A549 (cell line): ENCODE measurements at regions not wholly inside any gene's neighbourhood (a gene's known extent, or its start where the extent isn't known, plus 50 kb on each side); places are given as distances from the start of the nearest gene placed in this dataset.

Source experiments
- ATAC-seq, 2 experiments: fragments of 200-7000 bp in 1 of 2; fragments of >200 bp in 1 of 2; cut with Nextera tagmentation in 1 of 2; cut with Tn5 transposase in 1 of 2; 3 replicates each; pipeline versions ENCODE4 v1.8.0 to v1.9.1; 2018 to 2020; ENCODE audit warnings: mild to moderate bottlenecking in 1 of 2, moderate library complexity in 1 of 2
- CTCF ChIA-PET: fragments of 300-600 bp; sonication (Branson Sonifier 250); formaldehyde crosslinking; extraction: SDS; loops from one replicate; lab custom pipeline; 2021; ENCODE audit warnings: antibody characterized with exemption, inconsistent platforms; lab: Yijun Ruan, JAX
- POLR2A ChIA-PET: fragments of 350-600 bp; formaldehyde crosslinking; extraction: SDS; loops from one replicate; lab custom pipeline; 2021; ENCODE audit warnings: antibody characterized with exemption, inconsistent platforms; lab: Yijun Ruan, JAX
- DNase-seq, 2 experiments: peaks; one replicate each; pipeline versions ENCODE4 v3.0.0 to v3.0.0-alpha.2; 2011 to 2016; ENCODE audit warnings: low read depth in 1 of 2, low spot score in 1 of 2
- FAIRE-seq: peaks from 2 replicates; lab custom pipeline; 2011; peaks lifted over from hg19 to GRCh38; lab: Jason Lieb, UNC
- H3K27ac ChIP-seq, 2 experiments: fragments of >200 bp; sonication (Bioruptor Twin); formaldehyde crosslinking; 3 replicates each; pipeline ENCODE4 v1.5.1; 2016 to 2017
- H3K4me1 ChIP-seq: fragments of >200 bp; sonication (Bioruptor Twin); formaldehyde crosslinking; 3 replicates; pipeline ENCODE4 v1.6.1; 2016
- H3K4me2 ChIP-seq: fragments of >200 bp; sonication (Bioruptor Twin); formaldehyde crosslinking; 3 replicates; pipeline ENCODE4 v1.6.1; 2016
- H3K4me3 ChIP-seq: fragments of >200 bp; sonication (Bioruptor Twin); formaldehyde crosslinking; 3 replicates; pipeline ENCODE4 v1.5.1; 2016
- H3K9me3 ChIP-seq: fragments of >200 bp; sonication (Bioruptor Twin); formaldehyde crosslinking; 3 replicates; pipeline ENCODE4 v1.6.1; 2016
- CHD2 ChIP-seq: fragments of 150-350 bp; IDR thresholded peaks from 2 replicates; pipeline ENCODE4 v1.6.1; 2014; ENCODE audit warnings: low read length; ENCODE audit not compliant: partially characterized antibody
- EHF ChIP-seq: fragments of 250-450 bp; sonication (Bioruptor Pico); IDR thresholded peaks from 2 replicates; pipeline ENCODE4 v1.5.0; 2020; ENCODE audit warnings: mild to moderate bottlenecking
- FOXS1 ChIP-seq: fragments of 250-450 bp; sonication (Bioruptor Pico); IDR thresholded peaks from 2 replicates; pipeline ENCODE4 v1.5.0; 2020; ENCODE audit warnings: mild to moderate bottlenecking, moderate library complexity
- GATA3 ChIP-seq: IDR thresholded peaks from 2 replicates; pipeline ENCODE4 v1.6.1; 2012; ENCODE audit warnings: borderline replicate concordance
- HOXA7 ChIP-seq: fragments of 250-450 bp; sonication (Bioruptor Pico); IDR thresholded peaks from 2 replicates; pipeline ENCODE4 v1.5.0; 2020; ENCODE audit warnings: mild to moderate bottlenecking, moderate library complexity
- HOXB5 ChIP-seq: fragments of 250-450 bp; sonication (Bioruptor Pico); IDR thresholded peaks from 2 replicates; pipeline ENCODE4 v1.5.0; 2020; ENCODE audit warnings: mild to moderate bottlenecking, moderate library complexity
- KDM1A ChIP-seq: fragments of 200-600 bp; sonication (generic); IDR thresholded peaks from 2 replicates; pipeline ENCODE4 v1.6.1; 2016; ENCODE audit warnings: low read depth, mild to moderate bottlenecking
- KDM5A ChIP-seq: fragments of 200-600 bp; sonication (generic); IDR thresholded peaks from 2 replicates; pipeline ENCODE4 v1.6.1; 2016; ENCODE audit warnings: antibody characterized with exemption, mild to moderate bottlenecking
- MAFK ChIP-seq: fragments of 450-650 bp; IDR thresholded peaks from 2 replicates; pipeline ENCODE4 v1.6.1; 2014; ENCODE audit not compliant: partially characterized antibody
- MYC ChIP-seq: IDR thresholded peaks from 2 replicates; pipeline ENCODE4 v1.6.1; 2012; ENCODE audit warnings: mild to moderate bottlenecking, inconsistent platforms, low read length, improper control_type of control experiment, borderline replicate concordance
- NFE2L2 ChIP-seq: fragments of 150-350 bp; conservative IDR thresholded peaks from 2 replicates; pipeline ENCODE4 v1.6.1; 2014; ENCODE audit warnings: low read length
- POLR2AphosphoS2 ChIP-seq: conservative IDR thresholded peaks from 2 replicates; pipeline ENCODE4 v1.6.1; 2012; ENCODE audit warnings: low read length, improper control_type of control experiment, inconsistent platforms
- RAD21 ChIP-seq, 2 experiments: fragments of >200 bp in 1 of 2; sonication (Bioruptor Twin) in 1 of 2; formaldehyde crosslinking in 1 of 2; IDR thresholded peaks in 1 of 2; conservative IDR thresholded peaks in 1 of 2; 2 replicates in 1 of 2; 3 replicates in 1 of 2; pipeline ENCODE4 v1.6.1; 2012 to 2018; ENCODE audit warnings: inconsistent platforms in 1 of 2
- RARB ChIP-seq: fragments of 250-450 bp; sonication (Bioruptor Pico); IDR thresholded peaks from 2 replicates; pipeline ENCODE4 v1.8.0; 2021; ENCODE audit warnings: mild to moderate bottlenecking, moderate library complexity
- RFX5 ChIP-seq: fragments of 450-650 bp; IDR thresholded peaks from 2 replicates; pipeline ENCODE4 v1.7.1; 2014; ENCODE audit warnings: antibody characterized with exemption, mild to moderate bottlenecking, moderate library complexity
- ZNF302 ChIP-seq: fragments of 250-450 bp; sonication (Bioruptor Pico); IDR thresholded peaks from 2 replicates; pipeline ENCODE4 v1.9.0; 2021; ENCODE audit warnings: inconsistent platforms, mild to moderate bottlenecking, moderate library complexity
- ZSCAN20 ChIP-seq: fragments of 250-450 bp; sonication (Bioruptor Pico); IDR thresholded peaks from 2 replicates; pipeline ENCODE4 v1.8.0; 2022; ENCODE audit warnings: mild to moderate bottlenecking, moderate library complexity
- whole genome bisulfite sequencing: methylation state at CpG from one replicate; pipeline ENCODE4 v1.1.6; 2017; ENCODE audit errors: missing lambda C conversion rate; 5-methylcytosine and 5-hydroxymethylcytosine counted together
- TF ChIP-seq, protein P1 (sequence below): fragments of 250-450 bp; sonication (Bioruptor Pico); IDR thresholded peaks from 2 replicates; pipeline ENCODE4 v1.5.0; 2021; ENCODE audit warnings: mild to moderate bottlenecking, moderate library complexity, borderline replicate concordance
- TF ChIP-seq, protein P2 (sequence below): fragments of >200 bp; sonication (Bioruptor Twin); formaldehyde crosslinking; IDR thresholded peaks from 3 replicates; pipeline ENCODE4 v1.6.1; 2016
- TF ChIP-seq, protein P3 (sequence below): IDR thresholded peaks from 2 replicates; pipeline ENCODE4 v1.6.1; 2012
- TF ChIP-seq, protein P4 (sequence below): fragments of >200 bp; sonication (Bioruptor Twin); formaldehyde crosslinking; IDR thresholded peaks from 3 replicates; pipeline ENCODE4 v1.5.1; 2016
- TF ChIP-seq, protein P5 (sequence below): IDR thresholded peaks from 2 replicates; pipeline ENCODE4 v1.6.1; 2012; ENCODE audit warnings: low read depth, borderline replicate concordance

DNA sequence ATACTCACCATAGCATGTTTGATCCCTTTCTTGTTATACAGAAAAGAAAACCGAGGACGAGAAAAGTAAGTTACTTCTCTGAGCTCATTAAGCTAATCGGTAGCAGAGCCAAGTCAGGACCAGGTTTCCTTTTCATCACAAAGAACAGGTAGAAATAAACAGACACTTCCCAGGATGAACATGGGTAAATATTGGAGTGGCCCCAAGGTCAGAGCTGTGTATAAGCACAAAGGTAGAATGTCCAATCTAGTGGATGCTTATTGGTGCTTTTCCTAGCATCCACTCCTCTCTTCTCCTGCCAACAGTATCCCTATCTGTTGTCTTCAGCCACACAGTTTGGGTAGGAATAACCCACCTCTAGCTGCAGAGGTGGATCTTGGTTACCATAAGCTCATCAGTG, 52.8 kb upstream of the THUMPD3 start:
- DNase-seq = no peak
- CTCF ChIA-PET = interaction anchor here (0.9 to 3.2 kb wide), 3 partner anchors 17 to 322 kb away, joined by 3 to 10 read pairs (median 6); no protein-coding TSS in a partner anchor
- H3K27ac ChIP-seq = no peak overlapping the region
- no peak overlapping the region for H3K4me2 ChIP-seq
- FAIRE-seq = no peak
- TF ChIP-seq, protein P1, sequence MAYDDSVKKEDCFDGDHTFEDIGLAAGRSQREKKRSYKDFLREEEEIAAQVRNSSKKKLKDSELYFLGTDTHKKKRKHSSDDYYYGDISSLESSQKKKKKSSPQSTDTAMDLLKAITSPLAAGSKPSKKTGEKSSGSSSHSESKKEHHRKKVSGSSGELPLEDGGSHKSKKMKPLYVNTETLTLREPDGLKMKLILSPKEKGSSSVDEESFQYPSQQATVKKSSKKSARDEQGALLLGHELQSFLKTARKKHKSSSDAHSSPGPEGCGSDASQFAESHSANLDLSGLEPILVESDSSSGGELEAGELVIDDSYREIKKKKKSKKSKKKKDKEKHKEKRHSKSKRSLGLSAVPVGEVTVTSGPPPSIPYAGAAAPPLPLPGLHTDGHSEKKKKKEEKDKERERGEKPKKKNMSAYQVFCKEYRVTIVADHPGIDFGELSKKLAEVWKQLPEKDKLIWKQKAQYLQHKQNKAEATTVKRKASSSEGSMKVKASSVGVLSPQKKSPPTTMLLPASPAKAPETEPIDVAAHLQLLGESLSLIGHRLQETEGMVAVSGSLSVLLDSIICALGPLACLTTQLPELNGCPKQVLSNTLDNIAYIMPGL (CRISPR knock-in tag) = no peak
- TF ChIP-seq KDM1A = no peak
- TF ChIP-seq, protein P2, sequence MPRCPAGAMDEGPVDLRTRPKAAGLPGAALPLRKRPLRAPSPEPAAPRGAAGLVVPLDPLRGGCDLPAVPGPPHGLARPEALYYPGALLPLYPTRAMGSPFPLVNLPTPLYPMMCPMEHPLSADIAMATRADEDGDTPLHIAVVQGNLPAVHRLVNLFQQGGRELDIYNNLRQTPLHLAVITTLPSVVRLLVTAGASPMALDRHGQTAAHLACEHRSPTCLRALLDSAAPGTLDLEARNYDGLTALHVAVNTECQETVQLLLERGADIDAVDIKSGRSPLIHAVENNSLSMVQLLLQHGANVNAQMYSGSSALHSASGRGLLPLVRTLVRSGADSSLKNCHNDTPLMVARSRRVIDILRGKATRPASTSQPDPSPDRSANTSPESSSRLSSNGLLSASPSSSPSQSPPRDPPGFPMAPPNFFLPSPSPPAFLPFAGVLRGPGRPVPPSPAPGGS = no peak
- TF ChIP-seq HOXB5 (CRISPR knock-in tag) = no peak
- TF ChIP-seq RAD21 (conservative IDR thresholded peaks at IDR 0.05 in 1 of 2, IDR thresholded peaks at IDR 0.05 in 1 of 2) = no peak
- TF ChIP-seq, protein P3, sequence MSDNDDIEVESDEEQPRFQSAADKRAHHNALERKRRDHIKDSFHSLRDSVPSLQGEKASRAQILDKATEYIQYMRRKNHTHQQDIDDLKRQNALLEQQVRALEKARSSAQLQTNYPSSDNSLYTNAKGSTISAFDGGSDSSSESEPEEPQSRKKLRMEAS = no peak
- no peak for TF ChIP-seq FOXS1 (CRISPR knock-in tag)
- TF ChIP-seq RFX5 = no peak
- no peak for TF ChIP-seq ZNF302 (CRISPR knock-in tag)
- no peak for TF ChIP-seq POLR2AphosphoS2
- no peak for TF ChIP-seq KDM5A
- no peak for TF ChIP-seq HOXA7
- TF ChIP-seq, protein P4, sequence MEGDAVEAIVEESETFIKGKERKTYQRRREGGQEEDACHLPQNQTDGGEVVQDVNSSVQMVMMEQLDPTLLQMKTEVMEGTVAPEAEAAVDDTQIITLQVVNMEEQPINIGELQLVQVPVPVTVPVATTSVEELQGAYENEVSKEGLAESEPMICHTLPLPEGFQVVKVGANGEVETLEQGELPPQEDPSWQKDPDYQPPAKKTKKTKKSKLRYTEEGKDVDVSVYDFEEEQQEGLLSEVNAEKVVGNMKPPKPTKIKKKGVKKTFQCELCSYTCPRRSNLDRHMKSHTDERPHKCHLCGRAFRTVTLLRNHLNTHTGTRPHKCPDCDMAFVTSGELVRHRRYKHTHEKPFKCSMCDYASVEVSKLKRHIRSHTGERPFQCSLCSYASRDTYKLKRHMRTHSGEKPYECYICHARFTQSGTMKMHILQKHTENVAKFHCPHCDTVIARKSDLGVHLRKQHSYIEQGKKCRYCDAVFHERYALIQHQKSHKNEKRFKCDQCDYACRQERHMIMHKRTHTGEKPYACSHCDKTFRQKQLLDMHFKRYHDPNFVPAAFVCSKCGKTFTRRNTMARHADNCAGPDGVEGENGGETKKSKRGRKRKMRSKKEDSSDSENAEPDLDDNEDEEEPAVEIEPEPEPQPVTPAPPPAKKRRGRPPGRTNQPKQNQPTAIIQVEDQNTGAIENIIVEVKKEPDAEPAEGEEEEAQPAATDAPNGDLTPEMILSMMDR = no peak
- TF ChIP-seq ZSCAN20 (CRISPR knock-in tag) = no peak
- TF ChIP-seq MYC = no peak
- no peak for TF ChIP-seq NFE2L2
- TF ChIP-seq EHF (CRISPR knock-in tag) = no peak
- TF ChIP-seq, protein P5, sequence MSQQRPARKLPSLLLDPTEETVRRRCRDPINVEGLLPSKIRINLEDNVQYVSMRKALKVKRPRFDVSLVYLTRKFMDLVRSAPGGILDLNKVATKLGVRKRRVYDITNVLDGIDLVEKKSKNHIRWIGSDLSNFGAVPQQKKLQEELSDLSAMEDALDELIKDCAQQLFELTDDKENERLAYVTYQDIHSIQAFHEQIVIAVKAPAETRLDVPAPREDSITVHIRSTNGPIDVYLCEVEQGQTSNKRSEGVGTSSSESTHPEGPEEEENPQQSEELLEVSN = no peak
- POLR2A ChIA-PET = no interaction called here
- H3K4me3 ChIP-seq = no peak overlapping the region
- 67% methylated on average over 3 of the region's 3 CpGs for WGBS
- no peaks in the 10 kb centered on the region for H3K9me3 ChIP-seq
- ATAC-seq = no peak
- H3K4me1 ChIP-seq = no peaks in the 10 kb centered on the region

DNA sequence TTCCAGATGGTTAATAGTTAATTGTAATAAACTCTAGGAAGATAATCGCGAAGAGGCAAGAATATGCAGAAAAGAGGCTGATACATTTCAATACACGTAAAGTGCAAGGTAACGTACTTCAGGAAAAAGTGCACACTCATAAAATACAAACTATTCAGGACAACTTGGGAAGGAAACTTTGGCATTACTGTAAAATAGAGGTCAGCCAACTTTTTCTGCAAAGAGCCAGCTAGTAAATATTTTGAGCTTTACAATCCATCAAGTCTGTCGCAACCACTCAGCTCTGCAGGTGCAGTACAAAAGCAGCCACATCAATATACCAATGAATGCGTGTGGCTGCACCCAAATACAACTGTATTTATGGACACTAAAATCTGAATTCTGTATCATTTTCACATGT, 51.6 kb upstream of the THUMPD3 start:
- FAIRE-seq (no peak), ATAC-seq (no peak), DNase-seq (no peak)
- H3K4me1 ChIP-seq = no peaks in the 10 kb centered on the region
- no peak overlapping the region for H3K4me3 ChIP-seq
- H3K27ac ChIP-seq = no peak overlapping the region
- POLR2A ChIA-PET = no interaction called here
- WGBS = 86% methylated on average over 6 of the region's 6 CpGs
- no peaks in the 10 kb centered on the region for H3K9me3 ChIP-seq
- H3K4me2 ChIP-seq = no peak overlapping the region
- CTCF ChIA-PET = interaction anchor here (5.1 kb wide), 1 partner anchor 8 kb away, joined by 49 read pairs; no protein-coding TSS in a partner anchor
- no peak for TF ChIP-seq CHD2
- no peak for TF ChIP-seq RARB (CRISPR knock-in tag)
- TF ChIP-seq MAFK = no peak
- no peak for TF ChIP-seq GATA3
- TF ChIP-seq, protein P1 (CRISPR knock-in tag) = no peak
